GM21526 (cell line): ENCODE measurements at regions not wholly inside any gene's neighbourhood (a gene's known extent, or its start where the extent isn't known, plus 50 kb on each side); places are given as distances from the start of the nearest gene placed in this dataset.

Experiments used
- ATAC-seq: cut with Tn5 transposase; IDR thresholded peaks from one replicate; pipeline ENCODE4 v1.9.1; 2021; ENCODE audit warnings: moderate library complexity; ENCODE audit not compliant: unreplicated experiment, low FRiP score

DNA sequence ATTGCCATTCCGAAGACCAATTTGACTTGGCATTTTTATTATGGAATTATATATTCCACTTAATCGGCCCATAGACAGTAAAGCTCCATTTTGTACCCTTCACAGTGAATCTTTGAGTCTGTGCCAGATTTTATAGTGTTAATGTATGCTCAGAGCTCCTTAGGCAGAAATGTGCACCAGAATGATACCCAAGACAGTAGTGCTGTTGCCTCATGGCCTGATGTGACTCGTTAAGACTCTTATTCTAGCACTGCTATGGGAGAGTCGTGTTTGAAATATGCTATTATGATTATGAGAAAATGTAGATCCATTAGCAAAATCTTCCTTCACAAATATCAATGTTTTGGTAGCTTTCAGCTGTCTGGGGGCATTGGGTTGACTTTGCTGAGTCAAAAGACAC is 209.8 kb upstream of the RAG2 start:
- no peak for ATAC-seq

DNA sequence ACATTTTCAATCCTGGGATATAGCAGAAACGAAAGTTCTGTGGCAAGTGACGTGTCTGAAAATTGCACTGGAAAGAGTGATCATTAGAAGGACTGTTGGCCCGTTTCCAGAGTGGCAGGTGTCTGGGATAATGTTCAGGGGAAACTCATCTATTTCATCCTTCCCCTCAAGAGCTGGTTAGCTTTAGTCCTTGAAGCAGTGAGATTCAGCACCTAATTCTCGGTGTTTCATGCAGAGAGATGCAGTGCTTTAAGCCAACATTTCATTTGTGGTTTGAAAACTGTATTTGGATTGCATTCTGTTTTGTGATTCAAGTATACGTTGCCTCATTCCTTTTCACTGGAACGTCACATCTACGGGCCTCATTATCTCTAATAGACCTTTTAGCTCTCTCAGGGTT is 205.0 kb upstream of the RAG2 start:
- no peak for ATAC-seq

DNA sequence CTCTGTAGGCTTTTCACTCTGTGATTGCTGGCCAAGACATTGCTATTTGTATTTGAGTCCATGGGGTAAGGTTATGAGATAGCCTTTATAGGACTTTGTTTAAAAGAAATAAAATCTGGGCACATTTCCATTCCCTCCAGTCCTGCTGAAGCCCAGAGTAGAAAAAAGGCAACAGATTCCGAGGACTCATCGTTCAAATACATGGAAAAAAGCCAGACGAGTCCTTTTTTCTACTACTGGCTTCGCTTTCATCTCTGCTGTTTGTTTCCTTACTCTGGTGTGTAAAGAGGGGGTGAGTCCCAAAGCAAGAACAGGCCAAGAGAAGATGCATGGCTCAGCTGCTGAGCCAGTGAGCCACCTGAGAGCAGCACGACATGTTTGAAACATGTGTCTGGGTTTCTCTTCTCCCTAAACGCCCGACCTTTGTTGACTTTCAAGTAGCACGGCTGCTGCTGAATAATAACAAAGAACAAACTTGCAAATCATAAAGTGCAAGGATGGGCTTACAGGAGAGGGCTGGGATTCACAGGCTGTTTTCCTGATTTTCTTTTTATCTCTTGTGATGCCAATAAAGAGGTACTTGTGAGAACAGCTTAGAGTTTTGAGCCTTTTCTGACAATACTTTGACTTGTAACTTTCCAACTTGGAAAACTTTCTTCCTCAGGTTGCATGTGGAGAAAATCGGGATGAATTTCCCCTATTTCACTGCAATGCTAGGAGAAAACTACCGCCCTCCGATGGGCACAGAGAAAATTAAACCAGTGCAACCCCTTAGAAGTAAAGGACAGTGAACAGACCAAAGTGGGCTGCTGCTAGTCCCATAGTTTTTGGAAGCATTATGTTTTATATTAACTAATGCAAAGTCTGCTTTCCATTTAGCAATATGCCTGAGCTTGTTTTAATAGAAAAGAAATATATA is 195.2 kb upstream of the RAG2 start:
- no peak for ATAC-seq

DNA sequence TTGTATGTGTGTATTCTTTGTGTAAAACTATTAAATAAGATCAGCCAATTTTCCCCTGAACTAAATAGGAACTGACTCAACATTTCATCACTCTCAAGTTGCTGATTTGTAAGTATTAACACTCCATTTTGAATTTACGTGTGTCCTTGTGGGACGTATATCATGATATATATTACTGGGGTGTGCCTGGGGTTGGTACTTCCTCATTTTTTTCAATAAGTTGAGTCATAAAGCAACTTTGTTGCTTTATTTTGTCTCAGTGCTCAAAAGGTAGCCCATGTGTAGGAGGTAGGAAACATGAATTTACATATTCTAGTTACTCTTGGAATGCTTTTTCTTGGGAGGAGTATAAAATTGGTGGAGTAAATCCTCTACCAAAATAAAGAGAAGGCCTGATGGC is 193.9 kb upstream of the RAG2 start:
- ATAC-seq = no peak

DNA sequence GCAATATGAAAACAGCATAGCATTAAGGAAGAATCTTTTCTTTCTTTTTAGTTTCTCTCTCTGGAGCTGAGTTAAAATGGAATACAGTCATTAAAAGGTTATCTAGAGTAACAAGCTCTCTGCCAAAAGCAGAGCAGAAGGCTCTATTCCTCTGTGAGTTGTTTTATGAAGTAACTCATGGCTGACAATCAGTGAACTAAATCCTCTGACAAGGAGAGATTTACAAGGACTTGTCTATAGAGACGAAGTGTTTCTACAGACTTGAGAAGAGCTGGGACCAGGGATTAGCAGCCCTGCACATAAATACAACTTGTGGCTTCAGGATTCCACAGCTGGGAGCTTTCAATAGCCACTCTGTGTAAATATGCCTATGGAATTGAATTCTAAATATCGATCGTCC is 192.5 kb upstream of the RAG2 start:
- no peak for ATAC-seq

DNA sequence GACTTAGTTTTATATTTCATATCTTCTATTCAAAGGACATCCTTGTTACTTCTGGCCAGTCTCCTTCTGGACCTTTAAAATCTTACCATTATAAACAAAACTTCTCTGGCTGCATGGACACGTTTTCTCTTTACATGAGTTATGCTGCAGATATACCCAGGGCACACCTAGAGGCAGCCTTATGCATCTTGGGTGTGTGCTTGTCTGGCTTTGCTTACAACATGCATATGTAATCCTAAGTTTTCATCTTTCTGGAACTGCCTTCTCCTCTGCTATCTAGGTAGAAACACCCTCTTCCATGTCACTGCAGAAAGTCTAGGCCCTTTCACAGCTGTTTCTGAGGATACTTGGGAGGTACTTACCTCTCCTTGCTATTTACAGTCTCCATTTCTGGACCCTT is 185.8 kb upstream of the RAG2 start:
- no peak for ATAC-seq

DNA sequence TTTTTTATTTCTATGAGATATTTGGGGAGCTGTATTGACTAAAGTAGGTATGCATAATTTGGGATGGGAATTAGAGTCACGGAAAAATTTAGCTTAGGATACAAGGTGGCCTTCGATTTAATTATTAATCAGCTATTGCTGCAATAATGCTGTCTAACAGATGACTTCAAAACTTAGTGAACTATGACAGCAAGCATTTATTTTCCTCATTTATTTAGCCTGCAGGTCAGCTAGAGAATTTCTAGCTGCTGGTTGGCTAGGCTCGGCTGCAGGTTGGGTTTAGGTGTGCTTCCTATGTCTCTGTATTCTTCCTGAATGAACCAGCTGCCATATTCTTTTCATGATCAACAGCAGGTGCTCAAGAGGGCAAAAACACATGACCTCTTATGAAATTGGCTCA is 181.8 kb upstream of the RAG2 start:
- ATAC-seq = no peak

DNA sequence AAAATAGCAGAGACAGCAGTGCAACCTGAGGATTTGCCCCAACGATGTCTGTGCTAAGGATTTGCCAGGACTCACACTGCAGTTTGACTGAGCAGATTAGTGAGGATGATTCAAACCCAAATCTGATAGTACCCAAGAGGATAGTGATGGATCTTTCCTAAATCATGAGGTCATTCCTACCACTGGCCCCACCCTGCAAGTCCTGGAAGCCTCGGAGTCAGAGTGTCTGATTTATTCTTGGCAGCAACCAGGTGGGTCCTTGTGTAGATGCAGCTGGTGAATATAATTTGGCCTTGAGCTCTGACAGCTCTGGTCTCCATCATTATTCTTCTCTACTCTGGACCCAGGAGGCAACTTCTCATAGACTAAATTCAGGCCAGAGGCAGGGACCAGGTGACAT is 179.3 kb upstream of the RAG2 start:
- no peak for ATAC-seq

DNA sequence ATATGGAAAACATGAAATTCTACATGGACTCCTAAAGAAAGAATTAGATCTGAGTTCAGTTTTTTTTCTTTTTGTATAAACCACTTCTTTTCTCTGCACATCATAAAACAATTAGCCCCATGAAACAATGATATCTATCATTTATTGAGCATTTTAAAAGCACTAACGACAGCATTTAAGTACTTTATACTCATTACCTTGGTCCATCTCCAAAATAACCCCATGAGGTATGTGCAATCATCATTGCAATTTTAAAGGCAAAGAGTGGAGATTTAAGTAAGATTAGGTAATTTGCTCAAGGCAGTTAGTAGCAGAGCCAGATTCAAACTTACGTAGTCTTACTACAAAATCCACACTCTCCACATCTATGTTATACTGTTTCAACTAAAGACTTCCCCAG is 177.7 kb upstream of the RAG2 start:
- ATAC-seq = no peak

DNA sequence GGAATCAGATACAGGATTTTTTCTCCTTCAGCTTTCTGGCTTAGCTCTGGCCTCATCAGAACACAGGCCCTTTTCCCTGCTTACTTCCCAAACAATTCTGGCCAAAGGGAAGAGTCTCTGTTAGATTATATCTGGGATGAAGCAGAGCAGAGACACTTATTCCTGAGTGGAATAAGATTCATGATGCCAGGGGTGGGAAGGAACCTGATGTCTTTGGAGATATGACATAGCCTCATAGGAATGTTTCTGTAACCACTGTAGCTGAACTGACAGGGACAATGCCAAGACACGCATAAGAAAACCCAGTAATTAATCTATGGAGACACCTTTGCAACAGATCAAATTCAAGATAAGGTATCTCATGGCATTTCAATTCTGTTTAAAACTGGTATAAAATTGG is 177.1 kb upstream of the RAG2 start:
- ATAC-seq = no peak

DNA sequence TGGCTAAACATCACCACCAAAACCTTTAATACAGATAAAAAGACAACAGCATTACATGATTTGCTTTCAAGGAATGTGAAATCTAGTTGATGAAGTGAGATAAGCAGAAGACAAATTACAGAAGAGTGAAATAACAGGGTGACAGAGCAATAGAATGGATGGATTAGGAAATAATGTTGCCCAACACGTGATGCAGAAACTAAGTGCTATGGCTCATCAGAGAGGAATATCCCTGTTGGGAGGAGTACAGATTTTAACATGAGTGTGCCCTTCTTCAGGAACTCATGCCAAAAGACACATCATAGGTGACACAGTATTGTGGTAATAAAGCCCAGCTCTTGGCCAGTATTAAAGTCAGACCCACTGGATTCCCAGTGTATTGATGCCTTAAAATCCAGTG is 176.6 kb upstream of the RAG2 start:
- ATAC-seq = no peak

DNA sequence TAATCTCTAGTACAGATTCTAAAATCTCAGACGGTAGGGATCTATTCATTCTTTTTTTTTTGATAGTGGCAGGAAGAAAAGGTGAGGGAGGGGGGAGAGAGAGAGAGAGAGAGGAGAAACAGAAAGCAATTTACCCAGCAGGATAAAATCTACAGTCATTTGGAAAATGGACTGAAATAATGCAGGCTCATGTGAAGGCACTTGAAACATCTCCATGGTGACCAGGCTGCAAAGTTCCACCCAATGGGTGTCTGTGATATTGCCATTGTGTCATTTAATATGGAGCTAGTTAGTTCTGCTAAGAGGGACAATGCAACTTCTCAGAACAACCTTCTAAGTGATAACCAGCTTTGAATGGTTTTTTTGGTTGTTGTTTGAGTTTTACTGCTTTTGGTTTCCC is 165.2 kb upstream of the RAG2 start:
- no peak for ATAC-seq

DNA sequence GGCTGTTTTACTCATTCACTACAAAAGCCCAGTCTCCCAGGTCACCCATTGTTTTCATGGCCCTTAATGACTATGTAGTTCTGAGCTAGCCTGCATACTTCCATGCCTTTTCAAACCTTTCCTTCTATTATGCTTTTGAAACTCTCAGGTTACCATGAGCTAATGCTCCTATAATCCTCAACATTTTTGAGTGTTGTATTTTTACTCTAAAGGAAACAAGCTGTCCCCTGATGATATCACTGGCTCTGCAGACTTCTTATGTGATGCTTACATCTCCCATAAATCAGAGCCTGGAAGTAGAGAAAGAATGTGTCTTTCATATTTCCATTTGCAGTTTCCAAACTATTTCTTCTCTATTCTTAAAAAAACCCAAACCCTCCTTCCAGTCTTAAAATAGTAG is 159.0 kb upstream of the RAG2 start:
- ATAC-seq = no peak

DNA sequence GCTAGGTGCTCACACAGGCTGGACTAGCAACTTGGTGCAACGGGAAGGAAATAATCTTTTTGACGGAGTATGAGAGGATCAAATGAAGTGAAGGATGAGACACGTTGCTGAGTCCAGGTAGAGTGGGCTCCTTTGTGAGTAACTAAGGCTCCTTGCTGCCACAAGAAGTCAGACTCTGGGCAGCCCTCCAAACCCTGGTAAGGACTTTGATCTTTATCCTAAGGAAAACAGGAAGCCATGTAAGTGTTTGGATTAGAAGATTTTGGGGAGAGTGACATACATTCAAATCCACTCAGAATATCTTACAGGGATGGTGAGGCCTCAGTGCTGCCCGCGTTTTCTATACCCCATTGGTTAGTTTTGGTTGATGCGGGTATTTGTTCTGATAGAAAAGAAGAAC is 155.9 kb upstream of the RAG2 start:
- no peak for ATAC-seq

DNA sequence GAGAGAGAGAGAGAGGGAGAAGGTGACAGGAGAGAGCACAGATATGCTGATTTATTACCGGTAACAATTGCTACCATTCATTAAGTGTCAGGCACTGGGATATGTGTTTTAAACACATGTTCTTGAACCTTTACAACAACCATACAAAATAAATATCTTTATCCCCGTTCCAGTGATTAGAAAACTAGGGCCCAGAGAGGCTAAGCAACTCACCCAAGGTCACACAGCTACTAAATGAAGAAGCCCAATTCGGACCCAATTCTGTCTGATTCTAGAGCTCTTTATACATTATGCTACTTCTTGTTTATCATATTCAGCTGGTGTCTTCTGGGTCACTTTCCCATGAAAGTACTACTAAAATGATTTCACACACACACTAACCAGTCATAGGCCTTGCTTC is 154.0 kb upstream of the RAG2 start:
- no peak for ATAC-seq

DNA sequence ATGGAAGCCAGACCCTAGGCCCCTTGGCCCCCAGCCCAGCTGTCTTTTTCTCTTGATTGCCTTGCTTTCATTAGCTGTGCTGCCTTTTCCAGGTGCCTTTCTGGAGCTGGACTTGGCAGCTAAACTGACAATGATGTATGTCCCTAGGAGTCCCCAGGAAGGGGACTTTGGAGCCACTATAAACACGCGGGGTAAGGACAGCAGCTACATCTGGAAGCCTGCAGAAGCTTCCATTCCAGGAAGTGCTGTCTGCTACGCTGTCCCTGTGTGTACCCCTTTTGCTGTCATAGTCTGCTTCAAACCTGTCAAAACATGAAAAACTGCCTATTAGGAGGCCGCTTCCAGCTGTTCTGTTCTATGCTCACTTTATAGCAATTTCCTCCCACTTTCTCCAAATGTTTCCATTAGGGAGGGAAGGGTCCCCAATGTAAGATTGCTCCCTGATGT is 153.3 kb upstream of the RAG2 start:
- no peak for ATAC-seq

DNA sequence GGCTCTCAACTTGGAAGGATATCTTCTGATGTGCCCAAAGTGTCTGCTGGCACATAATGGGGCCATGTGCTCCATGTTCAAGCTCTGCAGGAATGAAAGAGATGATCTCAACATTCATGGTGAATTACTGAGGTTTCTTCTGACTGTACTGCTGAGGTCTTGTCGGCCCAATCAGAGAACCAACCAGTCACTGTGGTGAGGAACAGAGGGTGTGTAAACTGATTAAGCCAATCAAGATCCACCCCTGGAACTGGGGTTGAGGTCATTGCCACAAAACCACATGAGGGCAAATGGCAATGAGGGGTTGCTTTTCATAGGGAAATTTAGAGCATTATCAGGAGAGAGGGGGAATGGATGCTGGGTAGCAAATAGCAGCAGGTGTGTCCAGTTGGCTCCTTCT is 152.3 kb upstream of the RAG2 start:
- ATAC-seq = no peak

DNA sequence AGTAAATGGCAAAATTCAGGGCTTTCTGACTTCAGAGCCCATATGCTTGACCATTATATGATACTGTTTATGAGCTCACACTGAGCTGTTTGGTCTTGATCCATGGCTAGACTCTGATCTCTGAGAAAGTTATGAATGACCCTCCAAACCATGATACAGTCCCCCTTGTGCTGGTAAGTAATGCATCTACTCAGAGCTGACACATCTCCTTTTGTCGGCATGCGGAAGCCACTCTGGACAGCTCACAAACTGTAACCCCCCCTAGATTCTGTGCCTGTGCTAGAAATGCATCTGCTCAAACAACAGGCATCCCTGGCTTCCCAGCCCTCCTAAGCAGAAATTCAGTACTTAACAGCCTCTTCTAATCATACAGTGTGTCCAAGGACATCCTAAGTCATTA is 150.8 kb upstream of the RAG2 start:
- ATAC-seq = no peak

DNA sequence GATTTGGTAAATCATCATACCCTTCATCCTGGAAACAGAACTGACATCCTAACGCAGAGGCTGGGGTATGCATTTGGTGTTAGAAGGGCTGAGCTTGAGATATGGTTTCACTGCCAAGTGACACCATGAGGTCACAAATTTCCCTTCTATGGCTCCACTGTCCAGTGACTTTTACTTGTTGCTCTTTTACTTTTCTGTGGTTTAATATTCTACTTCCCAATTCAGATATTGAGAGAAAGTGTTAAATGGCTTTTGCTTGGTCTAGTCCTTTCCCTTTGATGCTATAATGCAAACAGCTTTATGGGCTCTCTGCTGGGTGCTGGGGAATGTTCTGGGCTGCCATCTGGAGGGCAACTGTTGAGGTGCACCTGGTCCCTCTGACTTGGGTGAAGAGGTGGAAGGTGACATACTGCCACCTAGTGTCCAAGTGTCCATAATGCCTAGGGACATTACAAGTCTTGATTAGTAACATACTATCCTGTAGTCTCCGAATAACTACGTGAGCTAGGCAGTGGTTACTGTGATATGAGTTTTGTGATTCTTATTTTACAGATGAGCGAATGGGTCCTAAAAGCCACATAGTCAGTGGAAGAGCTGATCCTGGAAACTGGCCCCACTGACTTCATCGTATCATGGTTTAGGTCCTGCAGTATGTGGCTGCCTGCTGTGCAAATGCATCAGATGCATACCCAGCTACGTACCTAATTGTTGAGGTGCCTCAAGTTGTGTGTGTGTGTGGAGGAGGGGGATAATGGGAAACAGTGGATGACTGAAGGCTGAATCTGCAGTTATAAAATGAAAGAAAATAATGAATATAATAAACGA is 149.1 kb upstream of the RAG2 start:
- peak; percentile 85 for ATAC-seq

DNA sequence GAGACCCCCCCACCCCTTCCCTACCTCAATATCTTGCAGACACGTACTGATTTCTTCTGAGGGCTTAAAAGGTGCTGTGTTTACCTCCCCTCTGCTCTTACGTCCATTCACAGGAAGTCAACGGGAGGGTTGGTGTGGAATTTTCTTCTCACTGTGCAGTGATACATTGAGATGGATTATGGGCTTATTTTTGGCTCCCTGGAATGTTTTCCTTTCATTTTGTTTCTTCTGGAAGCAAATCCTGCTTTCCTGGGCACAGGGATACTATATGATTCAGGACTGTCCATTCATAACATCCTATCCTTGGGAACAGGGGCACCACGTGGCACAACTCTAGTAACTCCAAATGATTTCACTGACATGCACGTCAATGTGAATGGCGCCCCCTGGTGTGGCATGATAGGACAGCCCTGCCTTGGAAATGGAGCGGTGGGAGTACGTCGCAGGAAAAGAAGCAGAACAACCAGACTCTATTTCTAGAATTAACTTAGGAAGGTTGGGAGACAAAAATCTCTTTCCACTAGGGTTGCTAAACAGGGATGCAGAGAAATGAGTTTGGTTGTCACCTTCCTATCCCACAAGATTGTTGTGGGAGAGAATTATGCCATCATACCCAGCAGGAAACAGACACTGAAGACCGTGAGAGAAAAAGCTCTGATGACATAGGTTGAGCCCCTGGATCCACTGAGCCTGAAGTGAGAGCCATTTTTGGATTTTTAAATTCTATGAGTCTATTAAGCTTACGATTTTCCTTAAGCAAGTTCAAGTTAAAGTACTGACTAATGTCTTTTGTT is 146.5 kb upstream of the RAG2 start:
- peak; percentile 36 for ATAC-seq

DNA sequence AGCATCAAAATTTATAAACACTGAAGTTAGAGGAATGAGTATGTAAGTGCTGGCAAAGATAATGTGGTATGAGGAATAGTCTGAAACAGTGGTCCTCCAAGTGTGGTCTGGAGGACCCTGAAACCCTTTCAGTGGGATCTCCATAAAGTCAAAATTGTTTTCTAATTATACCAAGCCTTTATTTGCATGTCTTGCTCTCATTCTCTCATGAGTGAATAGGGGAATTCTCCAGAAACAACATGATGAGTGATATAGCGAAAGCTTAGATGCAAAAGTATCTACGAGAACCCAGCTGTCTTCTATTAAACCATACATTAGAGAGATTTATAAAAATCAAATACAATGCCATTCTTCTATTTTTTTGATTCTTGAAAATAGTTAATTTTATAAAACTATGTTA is 145.0 kb upstream of the RAG2 start:
- peak; percentile 57 for ATAC-seq
